ENCODE measurements at regions not wholly inside any gene's neighbourhood (a gene's known extent, or its start where the extent isn't known, plus 50 kb on each side); places are given as distances from the start of the nearest gene placed in this dataset.

DNA sequence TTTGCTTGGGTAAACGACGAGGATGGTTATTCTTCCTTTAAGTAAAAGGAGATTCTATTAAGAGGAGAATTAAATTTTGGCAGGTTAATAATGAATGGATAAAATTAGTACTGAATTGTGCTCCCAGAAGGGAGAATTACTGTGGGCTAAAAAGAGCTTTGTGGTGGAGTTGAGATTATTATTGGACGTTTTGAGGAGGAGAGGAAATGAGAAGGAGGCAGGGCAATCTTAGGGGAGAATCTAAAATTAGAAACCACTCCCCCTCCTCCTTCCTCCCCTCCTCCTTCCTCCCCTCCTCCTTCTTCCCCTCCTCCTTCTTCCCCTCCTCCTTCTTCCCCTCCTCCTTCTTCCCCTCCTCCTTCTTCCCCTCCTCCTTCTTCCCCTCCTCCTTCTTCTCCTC is 331.8 kb downstream of the PRL start:
- H3K36me3 ChIP-seq (ENCODE audit: control insufficient read depth in 2 of 2, extremely low read depth in 1 of 2, insufficient read depth in 2 of 2, low read length in 2 of 2) = no peaks in the 10 kb centered on the region
- no peak overlapping the region for H3K4me2 ChIP-seq (ENCODE audit: control insufficient read depth, extremely low read depth, insufficient read depth, low read depth, low read length)
- dilution Hi-C loops (cut with MboI; ENCODE audit: extremely low pct_ligation_motif_present, low sequenced_read_pairs) = no loop called here
- no peak overlapping the region for H3K4me3 ChIP-seq (ENCODE audit: control insufficient read depth in 2 of 3, extremely low read depth in 1 of 3, insufficient read depth in 2 of 3, low read depth in 1 of 3, low read length in 3 of 3)
- H4K20me1 ChIP-seq (ENCODE audit: control insufficient read depth, extremely low read depth, insufficient read depth, low read length) = no peaks in the 10 kb centered on the region
- no peak overlapping the region for H2AFZ ChIP-seq (ENCODE audit: control insufficient read depth, low read length)
- H3K9ac ChIP-seq (ENCODE audit: control insufficient read depth, extremely low read depth, insufficient read depth, low read length) = no peak overlapping the region
- no peak for DNase-seq (ENCODE audit: low read depth, low spot score)
- H3K9me3 ChIP-seq (ENCODE audit: control insufficient read depth, low read depth, low read length) = no peaks in the 10 kb centered on the region
- TF ChIP-seq EZH2 (IDR thresholded peaks at IDR 0.05; ENCODE audit: low read length) = no peak
- TF ChIP-seq CTCF (optimal IDR thresholded peaks at IDR 0.05 in 1 of 3, IDR thresholded peaks at IDR 0.05 in 1 of 3, conservative IDR thresholded peaks at IDR 0.05 in 1 of 3; ENCODE audit: extremely low read depth in 1 of 3, insufficient read depth in 2 of 3, low read length in 3 of 3) = no peak
- no peaks in the 10 kb centered on the region for H3K27me3 ChIP-seq (ENCODE audit: control insufficient read depth, extremely low read depth, insufficient read depth, low read length)
- H3K27ac ChIP-seq (ENCODE audit: control insufficient read depth, insufficient read depth, low read length) = no peak overlapping the region
- no peak for FAIRE-seq
- H3K4me1 ChIP-seq (ENCODE audit: control insufficient read depth, extremely low read depth, insufficient read depth, low read length) = no peaks in the 10 kb centered on the region
- no peaks in the 10 kb centered on the region for H3K79me2 ChIP-seq (ENCODE audit: control insufficient read depth, insufficient read depth, low read length)
- H3K9me1 ChIP-seq (ENCODE audit: control insufficient read depth, extremely low read depth, insufficient read depth, low read length) = no peaks in the 10 kb centered on the region

DNA sequence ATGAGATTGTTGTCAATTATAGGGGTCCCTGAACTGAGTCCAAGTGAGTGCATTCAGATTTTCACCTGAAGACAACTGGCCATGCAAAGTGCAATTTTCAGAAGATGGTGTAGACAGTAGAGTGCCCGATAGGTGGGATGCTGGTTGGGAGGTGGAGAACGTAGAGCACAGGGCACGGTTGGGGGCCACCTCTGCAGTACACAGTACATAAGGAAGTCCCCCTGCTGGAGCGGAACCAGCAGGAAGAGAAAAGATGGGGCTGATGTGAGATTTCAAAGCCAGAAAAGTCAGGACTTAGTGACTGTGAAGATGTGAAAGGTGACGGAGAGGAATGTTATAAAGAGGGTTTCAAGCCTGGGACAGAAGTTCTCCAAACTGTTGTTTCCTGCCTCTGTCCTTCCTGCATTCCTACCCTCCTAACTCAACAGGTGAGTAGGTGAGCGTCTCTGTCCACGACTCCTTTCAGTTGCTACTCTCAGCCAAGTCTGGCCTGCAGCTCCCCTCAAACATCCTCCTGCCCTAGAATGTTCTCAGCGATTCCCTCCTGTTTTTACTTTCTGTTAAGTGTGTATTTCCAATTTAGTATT is 330.8 kb downstream of the PRL start:
- no peak for TF ChIP-seq CTCF (optimal IDR thresholded peaks at IDR 0.05 in 1 of 3, IDR thresholded peaks at IDR 0.05 in 1 of 3, conservative IDR thresholded peaks at IDR 0.05 in 1 of 3; ENCODE audit: extremely low read depth in 1 of 3, insufficient read depth in 2 of 3, low read length in 3 of 3)
- no peak for TF ChIP-seq EZH2 (IDR thresholded peaks at IDR 0.05; ENCODE audit: low read length)
- dilution Hi-C loops (cut with MboI; ENCODE audit: extremely low pct_ligation_motif_present, low sequenced_read_pairs) = no loop called here

More for the DNA sequence above, 330.8 kb downstream of the PRL start:
- Histone ChIP-seq H3K27ac (ENCODE audit: control insufficient read depth, insufficient read depth, low read length) (no peak overlapping the region), H3K4me1 (ENCODE audit: control insufficient read depth, extremely low read depth, insufficient read depth, low read length) (no peaks in the 10 kb centered on the region), H4K20me1 (ENCODE audit: control insufficient read depth, extremely low read depth, insufficient read depth, low read length) (no peaks in the 10 kb centered on the region), H3K9me3 (ENCODE audit: control insufficient read depth, low read depth, low read length) (no peaks in the 10 kb centered on the region), H3K4me3 (ENCODE audit: control insufficient read depth in 2 of 3, extremely low read depth in 1 of 3, insufficient read depth in 2 of 3, low read depth in 1 of 3, low read length in 3 of 3) (no peak overlapping the region), H3K36me3 (ENCODE audit: control insufficient read depth in 2 of 2, extremely low read depth in 1 of 2, insufficient read depth in 2 of 2, low read length in 2 of 2) (no peaks in the 10 kb centered on the region), H2AFZ (ENCODE audit: control insufficient read depth, low read length) (no peak overlapping the region), H3K9me1 (ENCODE audit: control insufficient read depth, extremely low read depth, insufficient read depth, low read length) (no peaks in the 10 kb centered on the region), H3K79me2 (ENCODE audit: control insufficient read depth, insufficient read depth, low read length) (no peaks in the 10 kb centered on the region), H3K4me2 (ENCODE audit: control insufficient read depth, extremely low read depth, insufficient read depth, low read depth, low read length) (no peak overlapping the region), H3K9ac (ENCODE audit: control insufficient read depth, extremely low read depth, insufficient read depth, low read length) (no peak overlapping the region), H3K27me3 (ENCODE audit: control insufficient read depth, extremely low read depth, insufficient read depth, low read length) (no peaks in the 10 kb centered on the region)
- no peak for DNase-seq (ENCODE audit: low read depth, low spot score)
- no peak for FAIRE-seq

Data from keratinocyte (primary cell).